ENCODE measurements at regions not wholly inside any gene's neighbourhood (a gene's known extent, or its start where the extent isn't known, plus 50 kb on each side); places are given as distances from the start of the nearest gene placed in this dataset.

GRCh38 chr2:173654896-173655265 is 300.2 kb downstream of the CDCA7 start:
- no peak for TF ChIP-seq POLR2AphosphoS5 (IDR thresholded peaks at IDR 0.05)
- TF ChIP-seq CTCF (IDR thresholded peaks at IDR 0.05 in 8 of 11, conservative IDR thresholded peaks at IDR 0.05 in 3 of 11), result no peak
- TF ChIP-seq POLR2A (IDR thresholded peaks at IDR 0.05), result no peak
